T-helper 9 cell (primary cell): ENCODE measurements at regions not wholly inside any gene's neighbourhood (a gene's known extent, or its start where the extent isn't known, plus 50 kb on each side); places are given as distances from the start of the nearest gene placed in this dataset.

ENCODE experiments used
- DNase-seq: peaks from one replicate; pipeline ENCODE4 v3.0.0-alpha.2; 2020

DNA sequence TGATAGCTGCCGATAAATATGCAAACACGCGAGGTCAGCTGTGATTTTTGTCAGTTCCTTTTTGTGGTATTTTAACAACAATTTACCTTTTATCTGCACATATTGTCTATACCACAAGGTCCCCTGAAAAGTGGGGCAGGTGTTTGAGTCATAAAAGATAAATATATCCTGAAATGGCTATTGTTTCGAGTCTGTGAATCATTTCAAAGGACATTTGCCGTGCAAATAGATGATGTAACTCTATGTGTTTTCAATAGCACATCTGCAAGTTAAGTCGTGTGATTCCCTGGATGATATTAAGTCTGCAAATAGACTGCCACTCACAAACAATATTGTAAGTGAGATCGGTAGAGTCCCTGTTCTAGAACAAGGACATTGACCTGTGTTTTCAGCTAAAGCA, 193.0 kb upstream of the PITRM1 start:
- no peak for DNase-seq

DNA sequence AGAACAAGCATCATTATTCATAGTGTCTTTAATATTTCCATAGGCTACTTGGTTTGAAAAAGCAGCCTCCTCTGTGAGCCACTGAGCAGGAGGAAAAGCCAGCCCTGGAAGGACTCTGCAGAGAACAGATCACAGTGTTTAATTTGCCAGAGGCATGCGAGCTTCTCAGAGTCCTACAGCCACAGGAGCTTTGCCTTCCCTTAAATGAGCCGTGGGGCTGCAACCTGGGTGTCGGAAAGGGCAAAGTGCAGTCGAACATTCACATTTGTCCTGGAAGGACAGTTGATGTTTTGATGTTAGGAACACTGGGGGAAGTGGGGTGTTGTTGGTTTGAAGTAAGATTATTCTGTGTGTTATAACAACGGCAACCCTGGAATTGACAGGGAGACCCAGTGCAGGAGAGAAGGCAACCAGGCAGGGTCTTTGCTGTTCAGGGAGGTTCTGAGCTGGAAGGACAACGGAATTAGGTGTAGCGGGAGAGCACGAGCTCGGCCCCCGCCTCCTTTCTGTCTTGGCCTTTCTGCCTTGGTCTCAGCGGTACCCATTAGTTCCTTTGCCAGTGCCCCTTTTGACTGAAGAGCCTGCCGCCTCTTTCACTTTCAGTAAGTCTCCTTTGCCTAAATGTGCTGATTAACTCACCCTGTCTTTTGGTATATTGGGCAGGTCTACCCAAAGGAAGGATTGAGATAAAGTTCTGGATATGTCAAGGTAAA, 192.3 kb upstream of the PITRM1 start:
- DNase-seq: no peak

DNA sequence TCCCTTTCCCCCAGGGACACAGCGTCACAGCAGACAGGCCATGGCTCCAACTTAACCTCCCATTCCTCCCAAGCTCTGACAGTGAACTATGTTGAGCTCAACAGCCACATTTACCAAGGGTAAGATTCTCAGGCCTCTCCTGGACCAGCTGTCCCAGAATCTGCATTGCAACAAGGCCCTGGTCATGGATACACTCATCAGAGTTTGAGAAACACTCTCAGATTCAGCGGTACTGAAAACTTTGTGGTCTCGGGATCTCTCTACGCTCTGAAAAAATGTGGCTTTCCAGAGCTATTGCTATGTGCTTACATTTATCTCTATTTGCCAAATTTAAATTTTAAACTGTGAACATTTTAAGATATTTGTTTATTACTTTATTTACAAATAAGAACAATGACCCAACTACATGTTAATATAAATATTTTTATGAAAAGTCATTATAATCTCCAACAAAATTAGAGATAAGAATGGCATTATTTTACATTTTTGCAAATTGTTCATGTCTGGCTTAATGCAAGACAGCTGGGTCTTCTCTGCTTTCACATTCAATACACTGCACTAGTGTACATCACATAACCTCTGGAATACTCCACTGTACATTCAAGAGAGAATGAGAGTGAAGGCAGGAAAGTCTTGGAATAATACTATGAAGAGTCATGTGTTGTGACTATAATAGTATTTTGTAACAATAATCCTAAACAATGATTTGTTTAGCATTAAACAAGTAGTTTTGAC, 190.9 kb upstream of the PITRM1 start:
- DNase-seq: no peak

GRCh38 chr10:3362394-3362793, 189.8 kb upstream of the PITRM1 start:
- DNase-seq: no peak

GRCh38 chr10:3361640-3362039, 189.1 kb upstream of the PITRM1 start:
- no peak for DNase-seq

- no peak for DNase-seq
Observed at GRCh38 chr10:3357737-3358136, 185.2 kb upstream of the PITRM1 start.

DNA sequence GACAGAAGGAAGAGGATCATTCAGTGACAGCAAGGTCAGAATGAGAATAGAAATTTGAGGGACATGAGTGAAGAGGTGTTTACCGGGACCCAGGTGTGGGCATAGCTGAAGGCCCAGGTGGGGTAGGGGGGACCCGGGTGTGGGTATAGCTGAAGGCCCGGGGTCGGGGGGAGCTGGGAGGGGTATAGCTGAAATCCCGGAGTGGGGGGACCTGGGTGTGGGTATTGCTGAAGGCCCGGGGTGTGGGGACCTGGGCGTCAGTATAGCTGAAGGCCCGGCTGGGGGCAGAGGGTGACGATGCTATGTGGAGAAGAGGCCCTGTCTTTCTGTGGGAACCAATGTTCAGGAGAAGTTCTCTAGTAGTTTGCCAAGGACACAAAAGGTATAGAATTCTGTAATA, 183.0 kb upstream of the PITRM1 start:
- no peak for DNase-seq

DNA sequence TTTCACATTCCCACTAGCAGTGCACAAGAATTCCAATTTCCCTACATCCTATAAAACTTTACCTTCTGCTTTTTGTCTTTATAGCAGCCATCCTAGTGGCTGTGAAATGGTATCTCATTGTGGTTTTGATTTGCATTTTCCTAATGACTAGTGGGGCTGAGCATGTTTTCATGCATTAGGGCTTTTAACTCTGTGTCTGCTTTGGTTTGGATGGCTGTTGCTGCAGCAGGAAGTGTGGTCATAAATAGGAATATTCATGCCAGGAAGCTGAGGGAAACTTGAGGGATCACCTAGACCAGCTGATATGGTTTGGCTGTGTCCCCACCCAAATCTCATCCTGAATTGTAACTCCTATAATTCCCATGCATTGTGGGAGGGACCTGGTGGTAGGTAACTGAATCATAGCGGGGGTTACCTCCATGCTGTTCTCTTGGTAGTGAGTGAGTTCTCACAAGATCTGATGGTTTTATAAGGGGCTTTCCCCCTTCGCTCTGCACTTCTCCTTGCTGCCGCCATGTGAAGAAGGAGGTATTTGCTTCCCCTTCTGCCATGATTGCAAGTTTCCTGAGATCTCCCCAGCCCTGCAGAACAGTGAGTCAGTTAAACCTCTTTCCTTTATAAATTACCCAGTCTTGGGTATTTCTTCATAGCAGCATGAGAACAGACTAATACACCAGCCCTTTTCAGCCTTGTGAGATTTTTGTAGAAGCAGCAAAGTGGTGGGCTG, 181.8 kb upstream of the PITRM1 start:
- DNase-seq: no peak

DNA sequence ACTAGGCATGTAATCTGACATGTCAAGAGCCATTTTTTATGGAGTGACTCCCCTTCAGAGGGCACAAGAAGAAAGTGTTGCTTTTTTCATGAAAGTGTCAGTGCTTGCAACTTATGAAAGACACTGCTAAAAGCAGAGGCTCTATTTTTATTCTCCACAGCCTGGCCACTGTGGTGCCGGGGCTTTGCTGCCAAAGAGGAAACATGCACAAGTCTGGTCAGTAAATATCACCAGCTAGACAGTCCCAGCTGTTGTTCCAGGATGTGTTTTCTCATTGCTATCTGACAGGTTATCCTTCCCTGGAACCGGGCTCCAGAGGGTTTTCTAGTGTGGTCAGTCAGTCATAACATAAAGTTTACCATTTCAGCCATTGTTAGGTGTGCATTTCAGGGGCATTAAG, 180.7 kb upstream of the PITRM1 start:
- no peak for DNase-seq

DNA sequence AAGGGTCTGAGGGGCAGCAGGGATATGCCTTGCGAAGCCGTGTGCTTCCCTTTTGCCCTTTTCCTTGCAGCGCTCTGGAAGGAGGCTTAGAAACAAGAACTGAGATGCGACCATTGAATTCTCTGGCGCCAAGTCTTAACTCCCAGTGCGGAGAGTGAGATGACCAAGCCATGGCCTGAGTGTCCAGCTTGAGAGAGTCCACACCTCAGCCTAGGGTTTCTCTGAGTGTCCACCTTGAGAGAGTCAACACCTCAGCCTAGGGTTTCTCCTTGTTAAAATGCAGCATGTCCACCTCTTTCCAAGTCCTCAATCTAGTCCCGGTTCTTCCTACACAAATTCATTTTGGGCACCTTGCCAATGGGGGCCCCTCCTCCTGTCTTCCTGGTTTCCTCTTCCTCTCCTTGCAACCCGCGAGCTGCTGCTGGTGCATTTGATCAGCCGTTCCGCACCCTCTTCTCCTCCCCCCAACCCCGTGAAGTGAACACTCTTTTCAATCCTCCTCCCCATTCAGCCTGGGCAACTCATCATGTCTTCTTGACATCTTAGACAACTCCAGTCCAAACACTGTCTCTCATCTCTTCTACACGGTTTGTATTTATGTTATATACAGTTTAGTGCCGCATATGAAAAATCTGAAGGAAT, 178.2 kb upstream of the PITRM1 start:
- no peak for DNase-seq

- no peak for DNase-seq
Observed at GRCh38 chr10:3350205-3350604, 177.6 kb upstream of the PITRM1 start.

- DNase-seq: no peak
Observed at GRCh38 chr10:3348564-3348963, 176.0 kb upstream of the PITRM1 start.

DNA sequence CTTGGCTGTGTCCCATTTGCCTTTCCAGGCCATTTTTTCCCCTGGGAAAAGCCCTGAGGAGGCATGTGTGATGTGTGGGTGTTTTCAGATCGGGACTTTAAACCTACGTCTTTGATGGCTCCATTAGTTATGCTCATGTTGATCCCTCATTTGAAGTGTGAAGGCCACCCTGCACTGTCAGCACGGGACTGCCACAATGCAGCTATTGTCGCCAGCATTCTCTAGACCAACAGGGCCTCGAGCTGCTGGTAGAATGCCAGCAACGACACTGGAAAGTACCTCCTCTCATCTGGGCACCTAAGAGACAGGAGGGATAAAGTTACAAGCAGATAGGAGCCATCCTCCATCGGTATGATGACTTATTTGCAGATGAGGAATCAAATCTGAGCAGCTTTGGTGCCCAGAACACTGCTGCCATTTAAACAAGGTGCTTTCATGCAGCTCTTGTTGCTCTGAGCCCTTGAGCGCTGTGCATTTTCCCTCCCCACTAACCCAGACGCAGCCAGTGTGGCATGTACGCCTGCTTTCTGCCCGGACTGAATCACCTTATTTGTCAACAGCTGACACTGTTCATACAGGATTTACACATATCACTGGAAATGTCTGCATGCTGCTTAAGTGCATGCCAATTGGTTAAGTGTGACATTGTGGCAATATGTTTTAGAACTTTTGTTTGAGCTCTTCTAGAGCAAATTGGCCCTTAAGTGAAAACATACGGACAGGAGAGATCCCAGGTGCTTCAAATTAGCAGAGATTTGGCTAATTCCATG, 175.0 kb upstream of the PITRM1 start:
- DNase-seq: no peak

GRCh38 chr10:3346851-3347250, 174.3 kb upstream of the PITRM1 start:
- DNase-seq: no peak

- DNase-seq: no peak
Observed at GRCh38 chr10:3342771-3343170, 170.2 kb upstream of the PITRM1 start.

- DNase-seq: no peak
Observed at GRCh38 chr10:3340127-3340730, 167.6 kb upstream of the PITRM1 start.

DNA sequence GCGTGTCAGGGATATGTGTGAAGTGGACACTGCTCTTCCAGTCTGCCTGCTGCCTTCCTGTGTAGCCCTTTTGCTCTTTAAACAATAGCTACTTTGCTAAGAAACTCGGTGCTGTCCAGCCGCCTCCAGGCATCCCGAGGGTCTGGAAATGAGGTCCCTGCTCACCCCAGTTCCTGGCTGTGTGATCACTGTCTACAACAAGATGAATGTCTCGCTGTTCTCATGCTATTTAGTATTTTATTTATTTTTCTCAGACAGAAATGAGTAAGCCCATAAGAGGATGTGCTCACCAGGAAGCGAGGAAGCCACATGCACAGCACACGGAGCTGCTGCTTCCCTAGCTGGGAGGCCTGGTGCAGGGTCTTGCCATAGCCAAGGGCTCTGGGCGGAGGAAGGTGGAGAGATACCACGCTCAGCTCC, 167.0 kb upstream of the PITRM1 start:
- no peak for DNase-seq

- no peak for DNase-seq
Observed at GRCh38 chr10:3339121-3339520, 166.5 kb upstream of the PITRM1 start.

GRCh38 chr10:3337741-3338140, 165.2 kb upstream of the PITRM1 start:
- DNase-seq: no peak

GRCh38 chr10:3336673-3337293, 164.2 kb upstream of the PITRM1 start:
- no peak for DNase-seq

DNA sequence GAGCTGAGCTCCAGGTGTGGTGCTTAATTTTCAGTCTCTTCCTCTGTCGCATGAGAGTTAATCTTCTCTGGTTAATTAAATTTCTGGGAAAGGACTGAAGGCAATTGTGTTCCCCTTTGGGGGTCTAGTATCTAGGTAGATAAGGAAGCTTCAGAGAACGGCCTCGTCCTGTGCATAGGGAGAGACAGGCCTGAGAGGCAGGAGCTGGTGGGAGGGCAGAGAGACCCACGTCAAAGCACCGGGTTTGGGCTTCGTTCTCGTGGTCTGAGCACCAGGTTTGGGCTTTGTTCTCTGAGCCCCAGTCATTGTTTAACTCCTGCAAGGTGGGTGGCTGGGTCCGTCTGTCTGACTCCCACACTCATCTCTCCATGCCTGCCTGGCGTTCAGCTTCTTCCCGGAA, 160.8 kb upstream of the PITRM1 start:
- no peak for DNase-seq
